ENCODE measurements at regions not wholly inside any gene's neighbourhood (a gene's known extent, or its start where the extent isn't known, plus 50 kb on each side); places are given as distances from the start of the nearest gene placed in this dataset.

- no peak for DNase-seq
- H3K27me3 ChIP-seq (ENCODE audit: control insufficient read depth, insufficient read depth, low read length), result peaks cover 6% of the 10 kb centered on the region
- no peak overlapping the region for H3K27ac ChIP-seq (ENCODE audit: low read length)
- no peaks in the 10 kb centered on the region for H3K9me3 ChIP-seq (ENCODE audit: control insufficient read depth, low read depth, low read length)
- no CpG with 5 or more reads among the region's 2 CpGs for WGBS (ENCODE audit: insufficient coverage, low lambda C conversion rate)
- no peak overlapping the region for H3K4me3 ChIP-seq (ENCODE audit: low read length)
- no peaks in the 10 kb centered on the region for H3K36me3 ChIP-seq (ENCODE audit: control insufficient read depth, insufficient read depth, low read length)
- H3K4me1 ChIP-seq (ENCODE audit: control insufficient read depth, insufficient read depth, low read length), result no peaks in the 10 kb centered on the region
These were observed 191.6 kb upstream of the TNP1 start for GRCh38 chr2:217051416-217051815.

- Histone ChIP-seq H3K9me3 (ENCODE audit: control insufficient read depth, low read depth, low read length) (no peaks in the 10 kb centered on the region), H3K4me3 (ENCODE audit: low read length) (no peak overlapping the region), H3K4me1 (ENCODE audit: control insufficient read depth, insufficient read depth, low read length) (no peaks in the 10 kb centered on the region), H3K27ac (ENCODE audit: low read length) (no peak overlapping the region), H3K27me3 (ENCODE audit: control insufficient read depth, insufficient read depth, low read length) (peaks cover 6% of the 10 kb centered on the region), H3K36me3 (ENCODE audit: control insufficient read depth, insufficient read depth, low read length) (no peaks in the 10 kb centered on the region)
- no peak for DNase-seq
- 90% methylated on average over 2 of the region's 3 CpGs for WGBS (ENCODE audit: insufficient coverage, low lambda C conversion rate)
These were observed 190.1 kb upstream of the TNP1 start for GRCh38 chr2:217049956-217050355.

- no peak overlapping the region for H3K27ac ChIP-seq (ENCODE audit: low read length)
These were observed 189.6 kb upstream of the TNP1 start for GRCh38 chr2:217049422-217049821.

GRCh38 chr2:217048730-217049129 lies 188.9 kb upstream of the TNP1 start:
- no CpG with 5 or more reads among the region's 1 CpG for WGBS (ENCODE audit: insufficient coverage, low lambda C conversion rate)
- Histone ChIP-seq H3K4me3 (ENCODE audit: low read length) (no peak overlapping the region), H3K9me3 (ENCODE audit: control insufficient read depth, low read depth, low read length) (no peaks in the 10 kb centered on the region), H3K36me3 (ENCODE audit: control insufficient read depth, insufficient read depth, low read length) (no peaks in the 10 kb centered on the region), H3K27ac (ENCODE audit: low read length) (no peak overlapping the region), H3K27me3 (ENCODE audit: control insufficient read depth, insufficient read depth, low read length) (peaks cover 6% of the 10 kb centered on the region), H3K4me1 (ENCODE audit: control insufficient read depth, insufficient read depth, low read length) (no peaks in the 10 kb centered on the region)
- DNase-seq, result no peak

More at GRCh38 chr2:217049422-217049821, 189.6 kb upstream of the TNP1 start:
- Histone ChIP-seq H3K4me1 (ENCODE audit: control insufficient read depth, insufficient read depth, low read length) (no peaks in the 10 kb centered on the region), H3K36me3 (ENCODE audit: control insufficient read depth, insufficient read depth, low read length) (no peaks in the 10 kb centered on the region), H3K27me3 (ENCODE audit: control insufficient read depth, insufficient read depth, low read length) (peaks cover 6% of the 10 kb centered on the region), H3K4me3 (ENCODE audit: low read length) (no peak overlapping the region), H3K9me3 (ENCODE audit: control insufficient read depth, low read depth, low read length) (no peaks in the 10 kb centered on the region)
- no peak for DNase-seq
- WGBS (ENCODE audit: insufficient coverage, low lambda C conversion rate), result 100% methylated on average over 1 of the region's 7 CpGs

GRCh38 chr2:217047631-217048030 lies 187.8 kb upstream of the TNP1 start:
- peak in 1 of 2 donors; percentile 22 for DNase-seq
- H3K4me1 ChIP-seq (ENCODE audit: control insufficient read depth, insufficient read depth, low read length), result no peaks in the 10 kb centered on the region
- peaks cover 6% of the 10 kb centered on the region for H3K27me3 ChIP-seq (ENCODE audit: control insufficient read depth, insufficient read depth, low read length)
- no peak overlapping the region for H3K27ac ChIP-seq (ENCODE audit: low read length)
- no peak overlapping the region for H3K4me3 ChIP-seq (ENCODE audit: low read length)
- no peaks in the 10 kb centered on the region for H3K9me3 ChIP-seq (ENCODE audit: control insufficient read depth, low read depth, low read length)
- WGBS (ENCODE audit: insufficient coverage, low lambda C conversion rate), result no CpG with 5 or more reads among the region's 1 CpG
- H3K36me3 ChIP-seq (ENCODE audit: control insufficient read depth, insufficient read depth, low read length), result no peaks in the 10 kb centered on the region

GRCh38 chr2:217047209-217047608 lies 187.3 kb upstream of the TNP1 start:
- no peaks in the 10 kb centered on the region for H3K4me1 ChIP-seq (ENCODE audit: control insufficient read depth, insufficient read depth, low read length)
- no peak overlapping the region for H3K27ac ChIP-seq (ENCODE audit: low read length)
- H3K4me3 ChIP-seq (ENCODE audit: low read length), result no peak overlapping the region
- WGBS (ENCODE audit: insufficient coverage, low lambda C conversion rate), result 20% methylated on average over 1 of the region's 3 CpGs
- H3K27me3 ChIP-seq (ENCODE audit: control insufficient read depth, insufficient read depth, low read length), result peaks cover 6% of the 10 kb centered on the region
- H3K36me3 ChIP-seq (ENCODE audit: control insufficient read depth, insufficient read depth, low read length), result no peaks in the 10 kb centered on the region
- DNase-seq, result no peak
- no peaks in the 10 kb centered on the region for H3K9me3 ChIP-seq (ENCODE audit: control insufficient read depth, low read depth, low read length)

- H3K27me3 ChIP-seq (ENCODE audit: control insufficient read depth, insufficient read depth, low read length), result peaks cover 6% of the 10 kb centered on the region
- no peaks in the 10 kb centered on the region for H3K9me3 ChIP-seq (ENCODE audit: control insufficient read depth, low read depth, low read length)
- H3K4me1 ChIP-seq (ENCODE audit: control insufficient read depth, insufficient read depth, low read length), result no peaks in the 10 kb centered on the region
- H3K4me3 ChIP-seq (ENCODE audit: low read length), result no peak overlapping the region
- no peak overlapping the region for H3K27ac ChIP-seq (ENCODE audit: low read length)
- WGBS (ENCODE audit: insufficient coverage, low lambda C conversion rate), result no CpG with 5 or more reads among the region's 7 CpGs
- DNase-seq, result no peak
- H3K36me3 ChIP-seq (ENCODE audit: control insufficient read depth, insufficient read depth, low read length), result no peaks in the 10 kb centered on the region
These were observed 186.0 kb upstream of the TNP1 start for GRCh38 chr2:217045700-217046475.

- Histone ChIP-seq H3K4me1 (ENCODE audit: control insufficient read depth, insufficient read depth, low read length) (no peaks in the 10 kb centered on the region), H3K27ac (ENCODE audit: low read length) (no peak overlapping the region), H3K9me3 (ENCODE audit: control insufficient read depth, low read depth, low read length) (no peaks in the 10 kb centered on the region), H3K4me3 (ENCODE audit: low read length) (no peak overlapping the region), H3K36me3 (ENCODE audit: control insufficient read depth, insufficient read depth, low read length) (no peaks in the 10 kb centered on the region), H3K27me3 (ENCODE audit: control insufficient read depth, insufficient read depth, low read length) (peaks cover 2% of the 10 kb centered on the region)
- no CpG with 5 or more reads among the region's 8 CpGs for WGBS (ENCODE audit: insufficient coverage, low lambda C conversion rate)
- DNase-seq, result no peak
These were observed 180.2 kb upstream of the TNP1 start for GRCh38 chr2:217040099-217040498.

- no peak overlapping the region for H3K27ac ChIP-seq (ENCODE audit: low read length)
- H3K36me3 ChIP-seq (ENCODE audit: control insufficient read depth, insufficient read depth, low read length), result no peaks in the 10 kb centered on the region
- H3K4me1 ChIP-seq (ENCODE audit: control insufficient read depth, insufficient read depth, low read length), result no peaks in the 10 kb centered on the region
- H3K27me3 ChIP-seq (ENCODE audit: control insufficient read depth, insufficient read depth, low read length), result peaks cover 2% of the 10 kb centered on the region
- DNase-seq, result no peak
- H3K4me3 ChIP-seq (ENCODE audit: low read length), result no peak overlapping the region
- H3K9me3 ChIP-seq (ENCODE audit: control insufficient read depth, low read depth, low read length), result no peaks in the 10 kb centered on the region
- WGBS (ENCODE audit: insufficient coverage, low lambda C conversion rate), result no CpG with 5 or more reads among the region's 2 CpGs
These were observed 178.1 kb upstream of the TNP1 start for GRCh38 chr2:217038001-217038400.

GRCh38 chr2:217037353-217037752 lies 177.5 kb upstream of the TNP1 start:
- no peaks in the 10 kb centered on the region for H3K4me1 ChIP-seq (ENCODE audit: control insufficient read depth, insufficient read depth, low read length)
- peaks cover 2% of the 10 kb centered on the region for H3K27me3 ChIP-seq (ENCODE audit: control insufficient read depth, insufficient read depth, low read length)
- no CpG with 5 or more reads among the region's 3 CpGs for WGBS (ENCODE audit: insufficient coverage, low lambda C conversion rate)
- H3K9me3 ChIP-seq (ENCODE audit: control insufficient read depth, low read depth, low read length), result no peaks in the 10 kb centered on the region
- H3K4me3 ChIP-seq (ENCODE audit: low read length), result no peak overlapping the region
- H3K36me3 ChIP-seq (ENCODE audit: control insufficient read depth, insufficient read depth, low read length), result no peaks in the 10 kb centered on the region
- DNase-seq, result no peak
- H3K27ac ChIP-seq (ENCODE audit: low read length), result no peak overlapping the region

GRCh38 chr2:217035967-217036366 lies 176.1 kb upstream of the TNP1 start:
- Histone ChIP-seq H3K4me3 (ENCODE audit: low read length) (no peak overlapping the region), H3K4me1 (ENCODE audit: control insufficient read depth, insufficient read depth, low read length) (no peaks in the 10 kb centered on the region), H3K27ac (ENCODE audit: low read length) (no peak overlapping the region), H3K36me3 (ENCODE audit: control insufficient read depth, insufficient read depth, low read length) (no peaks in the 10 kb centered on the region), H3K27me3 (ENCODE audit: control insufficient read depth, insufficient read depth, low read length) (peaks cover 4% of the 10 kb centered on the region), H3K9me3 (ENCODE audit: control insufficient read depth, low read depth, low read length) (no peaks in the 10 kb centered on the region)
- WGBS (ENCODE audit: insufficient coverage, low lambda C conversion rate), result no CpG with 5 or more reads among the region's 4 CpGs
- DNase-seq, result no peak

Measured in large intestine (tissue), 3 donors.